ENCODE measurements at regions not wholly inside any gene's neighbourhood (a gene's known extent, or its start where the extent isn't known, plus 50 kb on each side); places are given as distances from the start of the nearest gene placed in this dataset.

GRCh38 chr10:44858017-44858371 is 53.1 kb upstream of the TMEM72 start:
- Histone ChIP-seq H3K27me3 (ENCODE audit: insufficient read depth, low read length) (no peaks in the 10 kb centered on the region), H3K9me3 (ENCODE audit: low read depth, low read length) (no peaks in the 10 kb centered on the region), H3K4me1 (ENCODE audit: insufficient read depth, low read length) (peaks cover 26% of the 10 kb centered on the region), H3K27ac (ENCODE audit: low read depth, low read length) (no peak overlapping the region), H3K79me2 (ENCODE audit: insufficient read depth, low read length) (no peaks in the 10 kb centered on the region), H3K36me3 (ENCODE audit: insufficient read depth, low read length) (no peaks in the 10 kb centered on the region), H2AFZ (ENCODE audit: low read length) (no peak overlapping the region), H4K20me1 (ENCODE audit: insufficient read depth, low read length) (no peaks in the 10 kb centered on the region), H3K4me3 (ENCODE audit: insufficient read depth, low read length) (no peak overlapping the region), H3K4me2 (ENCODE audit: insufficient read depth, low read length) (no peak overlapping the region)
- DNase-seq (ENCODE audit: insufficient read length, low spot score, missing footprints) = no peak
- no peak for TF ChIP-seq CTCF (IDR thresholded peaks at IDR 0.05; ENCODE audit: extremely low read depth, low read depth, low read length)

GRCh38 chr10:44858988-44859387 is 52.1 kb upstream of the TMEM72 start:
- Histone ChIP-seq H3K27me3 (ENCODE audit: insufficient read depth, low read length) (no peaks in the 10 kb centered on the region), H3K9me3 (ENCODE audit: low read depth, low read length) (no peaks in the 10 kb centered on the region), H2AFZ (ENCODE audit: low read length) (no peak overlapping the region), H3K4me2 (ENCODE audit: insufficient read depth, low read length) (no peak overlapping the region), H4K20me1 (ENCODE audit: insufficient read depth, low read length) (no peaks in the 10 kb centered on the region), H3K36me3 (ENCODE audit: insufficient read depth, low read length) (no peaks in the 10 kb centered on the region), H3K4me1 (ENCODE audit: insufficient read depth, low read length) (peaks cover 30% of the 10 kb centered on the region), H3K79me2 (ENCODE audit: insufficient read depth, low read length) (no peaks in the 10 kb centered on the region), H3K4me3 (ENCODE audit: insufficient read depth, low read length) (no peak overlapping the region), H3K27ac (ENCODE audit: low read depth, low read length) (no peak overlapping the region)
- no peak for DNase-seq (ENCODE audit: insufficient read length, low spot score, missing footprints)
- no peak for TF ChIP-seq CTCF (IDR thresholded peaks at IDR 0.05; ENCODE audit: extremely low read depth, low read depth, low read length)

- no peak for TF ChIP-seq CTCF (IDR thresholded peaks at IDR 0.05; ENCODE audit: extremely low read depth, low read depth, low read length)
- Histone ChIP-seq H3K36me3 (ENCODE audit: insufficient read depth, low read length) (no peaks in the 10 kb centered on the region), H3K27me3 (ENCODE audit: insufficient read depth, low read length) (no peaks in the 10 kb centered on the region), H4K20me1 (ENCODE audit: insufficient read depth, low read length) (no peaks in the 10 kb centered on the region), H3K27ac (ENCODE audit: low read depth, low read length) (no peak overlapping the region), H3K9me3 (ENCODE audit: low read depth, low read length) (no peaks in the 10 kb centered on the region), H3K79me2 (ENCODE audit: insufficient read depth, low read length) (no peaks in the 10 kb centered on the region), H2AFZ (ENCODE audit: low read length) (no peak overlapping the region), H3K4me2 (ENCODE audit: insufficient read depth, low read length) (no peak overlapping the region), H3K4me3 (ENCODE audit: insufficient read depth, low read length) (no peak overlapping the region), H3K4me1 (ENCODE audit: insufficient read depth, low read length) (peaks cover 38% of the 10 kb centered on the region)
- no peak for DNase-seq (ENCODE audit: insufficient read length, low spot score, missing footprints)
Measured at GRCh38 chr10:44859546-44860285, 51.4 kb upstream of the TMEM72 start.

GRCh38 chr10:44860811-44861736 is 50.1 kb upstream of the TMEM72 start:
- Histone ChIP-seq H3K4me1 (ENCODE audit: insufficient read depth, low read length) (peaks cover 42% of the 10 kb centered on the region), H3K4me2 (ENCODE audit: insufficient read depth, low read length) (peak overlapping the region; percentile 14), H3K4me3 (ENCODE audit: insufficient read depth, low read length) (no peak overlapping the region), H4K20me1 (ENCODE audit: insufficient read depth, low read length) (no peaks in the 10 kb centered on the region), H3K9me3 (ENCODE audit: low read depth, low read length) (no peaks in the 10 kb centered on the region), H3K27me3 (ENCODE audit: insufficient read depth, low read length) (peaks cover 2% of the 10 kb centered on the region), H3K79me2 (ENCODE audit: insufficient read depth, low read length) (no peaks in the 10 kb centered on the region), H3K27ac (ENCODE audit: low read depth, low read length) (peak overlapping the region; percentile 84), H3K36me3 (ENCODE audit: insufficient read depth, low read length) (no peaks in the 10 kb centered on the region), H2AFZ (ENCODE audit: low read length) (peak overlapping the region; percentile 12)
- TF ChIP-seq CTCF (IDR thresholded peaks at IDR 0.05; ENCODE audit: extremely low read depth, low read depth, low read length) = no peak
- peak; percentile 98 for DNase-seq (ENCODE audit: insufficient read length, low spot score, missing footprints)
